Vagina (tissue), 2 donors: ENCODE measurements at regions not wholly inside any gene's neighbourhood (a gene's known extent, or its start where the extent isn't known, plus 50 kb on each side); places are given as distances from the start of the nearest gene placed in this dataset.

ENCODE experiments used
- DNase-seq, 2 donors: peaks; one replicate each; pipeline ENCODE4 v3.0.0-alpha.2; 2017; ENCODE audit errors: extremely low spot score in 2 of 2
- H3K27ac ChIP-seq: fragments of 200-600 bp; sonication (generic); one replicate; pipeline ENCODE4 v1.5.1; 2019
- H3K27me3 ChIP-seq: fragments of 200-600 bp; sonication (generic); one replicate; pipeline ENCODE4 v1.5.1; 2019
- H3K36me3 ChIP-seq, 2 donors: fragments of 200-600 bp; sonication (generic); one replicate each; pipeline ENCODE4 v1.5.1; 2017 to 2019
- H3K4me1 ChIP-seq: fragments of 200-600 bp; sonication (generic); one replicate; pipeline ENCODE4 v1.5.1; 2019
- H3K4me3 ChIP-seq, 2 donors: fragments of 200-600 bp; sonication (generic); 1 replicate in 1 of 2; 2 replicates in 1 of 2; pipeline ENCODE4 v1.5.1; 2016 to 2019
- H3K9me3 ChIP-seq: fragments of 200-600 bp; sonication (generic); one replicate; pipeline ENCODE4 v1.5.1; 2019
- POLR2A ChIP-seq, 2 donors: fragments of 450-650 bp; IDR thresholded peaks; one replicate each; pipeline ENCODE4 v1.6.1; 2017; ENCODE audit warnings: antibody characterized with exemption in 2 of 2, mild to moderate bottlenecking in 2 of 2, moderate library complexity in 2 of 2
- POLR2AphosphoS5 ChIP-seq, 2 donors: sonication (generic); formaldehyde crosslinking; IDR thresholded peaks; one replicate each; pipeline ENCODE4 v1.9.0; 2017; ENCODE audit warnings: antibody characterized with exemption in 2 of 2, mild to moderate bottlenecking in 2 of 2, low read depth in 1 of 2; ENCODE audit not compliant: insufficient read depth in 1 of 2
- intact Hi-C: fragments of 100-400 bp; cut with DNase I; formaldehyde crosslinking; loops from one replicate; pipeline ENCODE4 v1.15.1; 2023
- TF ChIP-seq, protein P1 (sequence below), 3 experiments: fragments of 450-650 bp in 2 of 3; fragments of 200-600 bp in 1 of 3; sonication (generic) in 1 of 3; IDR thresholded peaks; one replicate each; pipeline ENCODE4 v1.5.1; 2017 to 2019; ENCODE audit warnings: antibody characterized with exemption in 3 of 3, mild to moderate bottlenecking in 2 of 3, moderate library complexity in 2 of 3

DNA sequence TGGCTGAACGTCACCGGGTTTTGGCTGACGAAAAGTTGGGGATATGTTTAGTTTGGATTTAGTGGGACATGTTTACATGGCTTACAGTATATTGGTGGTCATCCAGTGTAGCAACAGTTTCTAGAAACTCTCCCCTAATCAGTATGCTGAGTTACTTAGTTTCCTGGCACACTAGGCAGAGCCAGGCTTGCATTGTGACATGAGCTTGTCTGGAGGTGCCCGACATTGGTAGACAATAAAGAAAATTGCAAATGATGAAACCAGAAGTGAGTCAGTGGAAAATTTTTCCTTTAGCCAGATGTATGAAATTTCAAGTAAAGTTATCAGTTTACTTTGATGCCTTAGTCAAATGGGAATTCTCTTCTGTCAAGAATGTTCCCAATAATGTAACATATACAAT, 276.1 kb downstream of the RDH14 start:
- TF ChIP-seq, protein P1, sequence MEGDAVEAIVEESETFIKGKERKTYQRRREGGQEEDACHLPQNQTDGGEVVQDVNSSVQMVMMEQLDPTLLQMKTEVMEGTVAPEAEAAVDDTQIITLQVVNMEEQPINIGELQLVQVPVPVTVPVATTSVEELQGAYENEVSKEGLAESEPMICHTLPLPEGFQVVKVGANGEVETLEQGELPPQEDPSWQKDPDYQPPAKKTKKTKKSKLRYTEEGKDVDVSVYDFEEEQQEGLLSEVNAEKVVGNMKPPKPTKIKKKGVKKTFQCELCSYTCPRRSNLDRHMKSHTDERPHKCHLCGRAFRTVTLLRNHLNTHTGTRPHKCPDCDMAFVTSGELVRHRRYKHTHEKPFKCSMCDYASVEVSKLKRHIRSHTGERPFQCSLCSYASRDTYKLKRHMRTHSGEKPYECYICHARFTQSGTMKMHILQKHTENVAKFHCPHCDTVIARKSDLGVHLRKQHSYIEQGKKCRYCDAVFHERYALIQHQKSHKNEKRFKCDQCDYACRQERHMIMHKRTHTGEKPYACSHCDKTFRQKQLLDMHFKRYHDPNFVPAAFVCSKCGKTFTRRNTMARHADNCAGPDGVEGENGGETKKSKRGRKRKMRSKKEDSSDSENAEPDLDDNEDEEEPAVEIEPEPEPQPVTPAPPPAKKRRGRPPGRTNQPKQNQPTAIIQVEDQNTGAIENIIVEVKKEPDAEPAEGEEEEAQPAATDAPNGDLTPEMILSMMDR (IDR thresholded peaks at IDR 0.05): no peak
- TF ChIP-seq POLR2A (IDR thresholded peaks at IDR 0.05): no peak
- TF ChIP-seq POLR2AphosphoS5 (IDR thresholded peaks at IDR 0.05; ENCODE audit: insufficient read depth in 1 of 2, low read depth in 1 of 2): no peak
- no peaks in the 10 kb centered on the region for H3K4me1 ChIP-seq
- intact Hi-C loops: no loop called here

DNA sequence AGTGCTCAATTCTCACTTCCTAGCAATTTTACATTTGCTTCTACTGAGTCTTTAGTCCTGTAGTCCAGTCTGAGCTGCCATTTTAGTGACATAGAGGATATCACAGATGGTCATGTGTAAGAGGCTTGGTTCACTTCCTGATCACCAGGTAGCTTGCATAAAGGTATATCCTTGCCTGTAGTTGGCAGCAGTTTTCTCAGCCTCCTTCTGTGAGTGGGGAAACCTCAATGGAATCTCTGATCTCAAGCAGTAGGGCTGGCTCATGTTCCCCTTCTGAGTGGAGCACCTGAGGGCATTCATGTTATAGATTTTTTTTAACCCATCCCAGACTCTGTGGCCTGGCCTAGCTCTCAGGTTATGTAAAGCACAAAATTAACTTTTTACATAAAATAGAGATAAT, 278.4 kb downstream of the RDH14 start:
- Histone ChIP-seq H3K4me3 (no peak overlapping the region), H3K27me3 (no peaks in the 10 kb centered on the region), H3K36me3 (no peaks in the 10 kb centered on the region), H3K27ac (no peak overlapping the region), H3K4me1 (no peaks in the 10 kb centered on the region), H3K9me3 (no peaks in the 10 kb centered on the region)
- intact Hi-C loops: no loop called here
- TF ChIP-seq, protein P1 (IDR thresholded peaks at IDR 0.05): no peak
- TF ChIP-seq POLR2AphosphoS5 (IDR thresholded peaks at IDR 0.05; ENCODE audit: insufficient read depth in 1 of 2, low read depth in 1 of 2): no peak
- no peak for TF ChIP-seq POLR2A (IDR thresholded peaks at IDR 0.05)
- no peak for DNase-seq

More for the DNA sequence above, 276.1 kb downstream of the RDH14 start:
- Histone ChIP-seq H3K9me3 (no peaks in the 10 kb centered on the region), H3K27ac (no peak overlapping the region), H3K27me3 (no peaks in the 10 kb centered on the region), H3K36me3 (no peaks in the 10 kb centered on the region), H3K4me3 (no peak overlapping the region)
- DNase-seq: no peak

DNA sequence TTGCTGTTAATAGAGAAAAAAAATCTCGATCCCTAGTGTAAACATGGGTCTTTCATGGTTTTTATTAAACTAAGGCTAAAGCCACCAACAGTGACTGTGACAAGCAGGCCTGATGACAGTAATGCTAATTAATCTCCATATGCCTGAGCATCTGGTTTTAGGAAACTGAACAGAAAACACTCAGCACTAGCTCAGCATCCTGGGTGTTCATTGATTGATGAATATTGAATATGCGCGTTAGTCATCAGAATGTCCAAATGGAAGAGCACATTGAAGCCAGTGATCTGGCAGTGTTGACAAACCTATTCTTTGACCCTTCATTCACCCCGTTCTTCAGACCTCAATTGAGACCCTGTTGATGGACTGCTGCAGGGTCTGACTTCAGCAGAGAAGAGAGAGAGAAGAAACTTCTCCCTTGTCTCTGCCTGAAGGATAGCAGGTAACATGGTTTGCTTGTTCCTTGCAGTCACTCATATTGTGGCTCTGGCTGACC, 283.8 kb downstream of the RDH14 start:
- Histone ChIP-seq H3K4me3 (no peak overlapping the region), H3K9me3 (no peaks in the 10 kb centered on the region), H3K36me3 (no peaks in the 10 kb centered on the region), H3K4me1 (no peaks in the 10 kb centered on the region), H3K27ac (no peak overlapping the region), H3K27me3 (no peaks in the 10 kb centered on the region)
- no peak for DNase-seq
- intact Hi-C loops: no loop called here
- TF ChIP-seq POLR2AphosphoS5 (IDR thresholded peaks at IDR 0.05; ENCODE audit: insufficient read depth in 1 of 2, low read depth in 1 of 2) (no peak), POLR2A (IDR thresholded peaks at IDR 0.05) (no peak)
- TF ChIP-seq, protein P1 (IDR thresholded peaks at IDR 0.05): no peak

DNA sequence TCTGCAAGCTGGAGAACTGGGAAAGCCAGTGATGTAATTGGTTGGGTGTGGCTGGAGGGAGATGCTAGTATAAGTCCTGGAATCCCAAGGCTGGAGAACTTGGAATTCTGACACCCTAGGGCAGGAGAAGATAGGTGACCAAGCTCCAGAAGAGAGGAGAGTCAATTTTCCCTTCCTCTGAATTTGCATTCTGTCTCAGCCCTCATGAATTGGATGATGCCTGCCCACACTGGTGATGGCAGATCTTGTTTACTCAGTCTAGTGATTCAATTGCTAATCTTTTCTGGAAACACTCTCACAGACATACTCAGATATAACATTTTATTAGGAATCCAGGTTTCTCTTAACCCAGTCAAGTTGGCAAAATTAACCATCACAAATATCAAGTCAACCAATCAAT, 287.2 kb downstream of the RDH14 start:
- no peak for DNase-seq
- TF ChIP-seq, protein P1 (IDR thresholded peaks at IDR 0.05): no peak
- no peak for TF ChIP-seq POLR2AphosphoS5 (IDR thresholded peaks at IDR 0.05; ENCODE audit: insufficient read depth in 1 of 2, low read depth in 1 of 2)
- no peak for TF ChIP-seq POLR2A (IDR thresholded peaks at IDR 0.05)
- intact Hi-C loops: no loop called here
- H3K9me3 ChIP-seq: no peaks in the 10 kb centered on the region
- H3K4me1 ChIP-seq: no peaks in the 10 kb centered on the region
- H3K27me3 ChIP-seq: no peaks in the 10 kb centered on the region
- no peak overlapping the region for H3K27ac ChIP-seq
- H3K36me3 ChIP-seq: no peaks in the 10 kb centered on the region
- no peak overlapping the region for H3K4me3 ChIP-seq

DNA sequence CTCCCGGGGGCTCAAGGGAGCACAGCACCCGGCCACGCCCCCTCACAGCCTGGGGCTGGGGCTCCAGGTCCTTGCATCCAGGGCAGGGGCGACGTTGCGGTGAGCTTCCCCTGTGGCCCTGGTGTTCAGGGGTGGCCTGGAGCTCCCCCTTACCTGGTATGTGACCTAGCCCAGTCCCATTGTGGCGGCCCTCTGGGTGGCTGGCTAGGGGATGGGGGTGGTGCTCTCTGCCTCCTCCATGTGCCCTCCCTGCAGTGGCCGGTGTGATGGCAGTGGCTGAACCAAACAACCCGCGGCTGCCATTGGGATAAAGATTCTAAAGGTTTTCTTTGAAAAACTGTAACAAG, 288.3 kb downstream of the RDH14 start:
- no peak for DNase-seq
- Histone ChIP-seq H3K9me3 (no peaks in the 10 kb centered on the region), H3K4me1 (no peaks in the 10 kb centered on the region), H3K36me3 (no peaks in the 10 kb centered on the region), H3K4me3 (no peak overlapping the region), H3K27ac (no peak overlapping the region), H3K27me3 (no peaks in the 10 kb centered on the region)
- intact Hi-C loops: no loop called here
- TF ChIP-seq POLR2A (IDR thresholded peaks at IDR 0.05) (no peak), POLR2AphosphoS5 (IDR thresholded peaks at IDR 0.05; ENCODE audit: insufficient read depth in 1 of 2, low read depth in 1 of 2) (no peak)
- TF ChIP-seq, protein P1 (IDR thresholded peaks at IDR 0.05): no peak
